Activated naive CD4-positive, alpha-beta T cell treated with anti-CD3 and anti-CD28 coated beads, Interleukin-2, amount 50 U/mL, for 24 hours (primary cell): ENCODE measurements at regions not wholly inside any gene's neighbourhood (a gene's known extent, or its start where the extent isn't known, plus 50 kb on each side); places are given as distances from the start of the nearest gene placed in this dataset.

Source experiments
- H3K27ac Mint-ChIP-seq: one replicate; pipeline ENCODE4 v1.8.0; 2021; ENCODE audit warnings: mild to moderate bottlenecking, mixed read lengths
- H3K27me3 Mint-ChIP-seq: one replicate; pipeline ENCODE4 v1.8.0; 2021; ENCODE audit warnings: mixed read lengths
- H3K36me3 Mint-ChIP-seq: one replicate; pipeline ENCODE4 v1.8.0; 2021; ENCODE audit warnings: mixed read lengths
- H3K4me1 Mint-ChIP-seq: one replicate; pipeline ENCODE4 v1.8.0; 2021; ENCODE audit warnings: mixed read lengths
- H3K4me3 Mint-ChIP-seq: one replicate; pipeline ENCODE4 v1.8.0; 2021; ENCODE audit warnings: mild to moderate bottlenecking, mixed read lengths
- H3K9me3 Mint-ChIP-seq: one replicate; pipeline ENCODE4 v1.8.0; 2021; ENCODE audit warnings: mixed read lengths

DNA sequence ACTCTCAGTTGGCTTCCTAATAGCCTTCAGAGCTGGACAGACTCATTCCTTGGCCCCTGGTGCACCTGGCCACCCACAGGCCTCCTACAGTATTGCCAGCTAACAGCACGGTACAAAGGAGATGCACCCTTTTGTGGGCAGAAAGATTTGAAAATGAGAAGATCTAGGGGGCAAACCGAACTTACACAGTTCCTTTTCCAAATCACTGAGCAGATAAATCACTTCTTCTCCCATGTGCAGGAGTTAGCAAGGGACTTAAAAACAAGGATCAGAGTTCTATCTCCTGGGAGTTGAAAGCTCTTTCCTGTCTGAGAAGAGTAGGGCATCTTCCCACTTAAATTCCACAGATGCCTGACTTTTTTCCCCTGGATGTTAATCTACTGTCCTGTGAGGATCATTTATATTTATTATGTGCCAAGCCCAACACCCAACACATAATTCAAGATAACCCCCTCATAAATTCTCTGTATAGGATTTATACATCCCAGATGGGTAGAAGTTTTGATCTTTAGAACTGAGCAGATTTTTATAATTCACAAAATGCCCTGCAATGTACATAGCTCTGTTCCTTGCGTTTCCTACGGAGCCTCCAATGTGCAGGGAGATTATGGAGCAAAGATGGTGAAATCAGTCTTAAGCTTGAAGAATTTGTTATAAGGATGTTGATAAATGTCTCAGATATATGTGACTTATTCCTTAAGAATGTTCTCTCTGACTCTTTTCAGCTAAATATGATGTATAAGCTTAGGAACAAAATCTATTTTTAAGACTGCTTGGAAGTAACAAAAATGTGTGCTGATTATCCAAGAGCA lies 207.2 kb upstream of the DAPK1 start:
- Mint-ChIP-seq H3K9me3 (no peaks in the 10 kb centered on the region), H3K36me3 (no peaks in the 10 kb centered on the region), H3K27ac (no peak overlapping the region), H3K27me3 (no peaks in the 10 kb centered on the region), H3K4me1 (no peaks in the 10 kb centered on the region), H3K4me3 (no peak overlapping the region)

- H3K9me3 Mint-ChIP-seq = no peaks in the 10 kb centered on the region
- H3K27me3 Mint-ChIP-seq = peaks cover 2% of the 10 kb centered on the region
- H3K27ac Mint-ChIP-seq = no peak overlapping the region
- no peak overlapping the region for H3K4me3 Mint-ChIP-seq
- H3K36me3 Mint-ChIP-seq = no peaks in the 10 kb centered on the region
- H3K4me1 Mint-ChIP-seq = no peaks in the 10 kb centered on the region
Observed at GRCh38 chr9:87292449-87293191, 205.0 kb upstream of the DAPK1 start.

- H3K4me1 Mint-ChIP-seq = no peaks in the 10 kb centered on the region
- no peak overlapping the region for H3K4me3 Mint-ChIP-seq
- H3K36me3 Mint-ChIP-seq = no peaks in the 10 kb centered on the region
- H3K27me3 Mint-ChIP-seq = peaks cover 2% of the 10 kb centered on the region
- no peak overlapping the region for H3K27ac Mint-ChIP-seq
- no peaks in the 10 kb centered on the region for H3K9me3 Mint-ChIP-seq
Observed at GRCh38 chr9:87294126-87294525, 203.5 kb upstream of the DAPK1 start.

GRCh38 chr9:87300915-87301314 lies 196.8 kb upstream of the DAPK1 start:
- no peak overlapping the region for H3K27ac Mint-ChIP-seq
- no peaks in the 10 kb centered on the region for H3K9me3 Mint-ChIP-seq
- H3K27me3 Mint-ChIP-seq = peaks cover 11% of the 10 kb centered on the region
- H3K4me3 Mint-ChIP-seq = no peak overlapping the region
- H3K4me1 Mint-ChIP-seq = no peaks in the 10 kb centered on the region
- no peaks in the 10 kb centered on the region for H3K36me3 Mint-ChIP-seq

GRCh38 chr9:87301371-87301770 lies 196.3 kb upstream of the DAPK1 start:
- Mint-ChIP-seq H3K9me3 (no peaks in the 10 kb centered on the region), H3K4me1 (no peaks in the 10 kb centered on the region), H3K36me3 (no peaks in the 10 kb centered on the region), H3K27ac (no peak overlapping the region), H3K4me3 (no peak overlapping the region), H3K27me3 (peaks cover 9% of the 10 kb centered on the region)

- Mint-ChIP-seq H3K27ac (no peak overlapping the region), H3K4me1 (no peaks in the 10 kb centered on the region), H3K9me3 (no peaks in the 10 kb centered on the region), H3K27me3 (peaks cover 8% of the 10 kb centered on the region), H3K4me3 (no peak overlapping the region), H3K36me3 (no peaks in the 10 kb centered on the region)
Observed at GRCh38 chr9:87305151-87305550, 192.5 kb upstream of the DAPK1 start.

GRCh38 chr9:87306006-87306405 lies 191.7 kb upstream of the DAPK1 start:
- Mint-ChIP-seq H3K4me1 (no peaks in the 10 kb centered on the region), H3K27me3 (peaks cover 8% of the 10 kb centered on the region), H3K36me3 (no peaks in the 10 kb centered on the region), H3K27ac (no peak overlapping the region), H3K4me3 (no peak overlapping the region), H3K9me3 (no peaks in the 10 kb centered on the region)

DNA sequence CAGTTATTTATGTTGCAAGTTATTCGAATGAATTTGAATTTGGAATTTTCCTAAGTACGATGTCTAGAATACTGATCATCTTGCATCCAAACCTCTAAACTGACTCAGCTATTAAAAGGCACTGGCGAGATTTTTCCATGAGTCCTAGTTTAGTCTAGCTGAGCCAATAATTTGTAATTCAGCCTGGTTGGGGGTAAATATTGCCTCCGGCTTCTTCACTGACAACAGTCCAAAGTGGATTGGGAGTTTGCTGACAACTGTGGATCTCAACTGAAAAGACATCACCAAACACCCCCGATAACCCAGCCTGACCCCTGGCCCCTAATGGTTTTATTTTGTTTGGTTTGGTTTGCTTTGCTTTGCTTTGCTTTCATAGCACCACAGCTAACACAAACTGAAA lies 189.8 kb upstream of the DAPK1 start:
- Mint-ChIP-seq H3K9me3 (no peaks in the 10 kb centered on the region), H3K4me1 (no peaks in the 10 kb centered on the region), H3K27me3 (peaks cover 12% of the 10 kb centered on the region), H3K27ac (no peak overlapping the region), H3K4me3 (no peak overlapping the region), H3K36me3 (no peaks in the 10 kb centered on the region)

DNA sequence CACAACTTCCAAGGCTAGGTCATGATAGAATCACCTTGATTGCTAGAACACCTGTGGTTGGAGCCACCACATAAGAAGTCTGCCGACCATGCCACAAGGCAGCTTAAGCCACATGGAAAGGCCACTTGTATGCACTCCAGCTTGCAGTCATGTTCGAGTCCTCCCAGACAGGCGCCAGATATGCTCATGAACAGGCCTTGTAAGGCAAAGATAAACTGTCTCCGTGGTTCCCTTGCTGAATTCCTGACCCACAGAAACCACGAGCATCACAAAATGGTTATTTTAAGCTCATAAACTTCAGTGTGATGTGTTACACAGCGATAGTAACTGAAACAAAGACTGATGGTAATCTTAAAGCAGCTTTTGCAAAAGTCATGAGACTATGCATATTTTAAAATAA lies 188.4 kb upstream of the DAPK1 start:
- H3K36me3 Mint-ChIP-seq = no peaks in the 10 kb centered on the region
- H3K4me3 Mint-ChIP-seq = no peak overlapping the region
- H3K27me3 Mint-ChIP-seq = peaks cover 6% of the 10 kb centered on the region
- no peak overlapping the region for H3K27ac Mint-ChIP-seq
- H3K4me1 Mint-ChIP-seq = no peaks in the 10 kb centered on the region
- H3K9me3 Mint-ChIP-seq = no peaks in the 10 kb centered on the region

DNA sequence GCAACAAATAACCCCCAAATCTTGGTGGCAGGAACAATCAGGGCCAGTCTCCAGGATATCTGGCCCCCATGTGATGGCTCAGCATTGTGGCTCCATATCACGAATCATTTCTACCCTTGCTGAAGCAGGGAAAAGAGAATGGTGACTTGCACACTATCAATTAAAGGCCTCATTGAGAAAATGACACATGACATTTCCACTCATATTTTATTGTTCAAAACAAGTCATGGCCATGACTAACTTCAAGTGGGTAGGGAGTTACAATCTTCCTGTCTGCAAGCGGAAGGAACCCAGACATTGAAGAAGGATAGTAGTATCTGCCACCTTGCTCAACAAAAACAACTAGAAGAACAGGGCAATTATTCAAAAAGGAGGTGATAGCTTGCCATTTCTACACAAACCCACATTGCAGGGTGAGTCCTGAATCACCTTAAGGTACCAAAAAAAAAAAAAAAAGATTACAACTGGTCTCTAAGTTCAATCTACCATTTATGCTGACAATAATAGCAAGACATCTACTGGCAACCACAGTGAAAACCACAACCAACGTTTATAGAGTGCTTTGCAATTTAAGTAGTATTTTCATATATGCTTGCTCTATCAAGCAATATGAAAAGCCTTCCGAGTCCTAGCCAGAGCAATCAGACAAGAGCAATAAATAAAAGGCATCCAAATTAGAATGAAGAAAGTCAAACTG lies 186.7 kb upstream of the DAPK1 start:
- H3K4me3 Mint-ChIP-seq = no peak overlapping the region
- H3K27ac Mint-ChIP-seq = no peak overlapping the region
- H3K27me3 Mint-ChIP-seq = peaks cover 6% of the 10 kb centered on the region
- no peaks in the 10 kb centered on the region for H3K36me3 Mint-ChIP-seq
- H3K4me1 Mint-ChIP-seq = no peaks in the 10 kb centered on the region
- H3K9me3 Mint-ChIP-seq = no peaks in the 10 kb centered on the region

GRCh38 chr9:87319656-87320055 lies 178.0 kb upstream of the DAPK1 start:
- H3K27me3 Mint-ChIP-seq = peaks cover 6% of the 10 kb centered on the region
- no peaks in the 10 kb centered on the region for H3K4me1 Mint-ChIP-seq
- H3K4me3 Mint-ChIP-seq = no peak overlapping the region
- no peaks in the 10 kb centered on the region for H3K9me3 Mint-ChIP-seq
- H3K27ac Mint-ChIP-seq = no peak overlapping the region
- H3K36me3 Mint-ChIP-seq = no peaks in the 10 kb centered on the region

DNA sequence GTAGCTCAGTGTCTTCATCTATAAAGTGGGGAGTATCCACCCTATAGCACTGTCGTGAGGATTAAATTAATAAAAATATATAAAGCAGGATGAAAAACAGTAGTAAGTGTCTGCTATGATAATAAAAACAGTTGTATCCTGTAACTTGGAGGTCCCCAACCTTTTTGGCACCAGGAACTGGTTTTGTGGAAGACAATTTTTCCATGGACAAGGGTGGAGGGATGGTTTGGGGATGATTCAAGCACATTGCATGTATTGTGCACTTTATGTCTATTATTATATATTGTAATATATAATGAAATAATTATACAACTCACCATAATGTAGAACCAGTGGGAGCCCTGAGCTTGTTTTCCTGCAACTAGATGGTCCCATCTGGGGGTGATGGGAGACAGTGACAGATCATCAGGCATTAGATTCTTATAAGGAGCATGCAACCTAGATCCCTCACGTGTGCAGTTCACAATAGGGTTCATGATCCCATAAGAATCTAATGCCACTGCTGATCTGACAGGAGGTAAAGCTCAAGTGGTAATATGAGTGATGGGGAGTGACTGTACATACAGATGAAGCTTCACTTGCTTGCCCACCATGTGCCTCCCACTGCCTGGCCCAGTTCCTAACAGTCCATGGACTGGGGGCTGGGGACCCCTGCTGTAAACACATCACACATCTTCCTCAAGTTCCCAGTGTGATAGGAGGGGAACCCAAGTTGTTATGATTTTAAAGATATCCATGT lies 177.4 kb upstream of the DAPK1 start:
- Mint-ChIP-seq H3K4me3 (no peak overlapping the region), H3K9me3 (no peaks in the 10 kb centered on the region), H3K27me3 (peaks cover 6% of the 10 kb centered on the region), H3K27ac (no peak overlapping the region), H3K4me1 (no peaks in the 10 kb centered on the region), H3K36me3 (no peaks in the 10 kb centered on the region)

DNA sequence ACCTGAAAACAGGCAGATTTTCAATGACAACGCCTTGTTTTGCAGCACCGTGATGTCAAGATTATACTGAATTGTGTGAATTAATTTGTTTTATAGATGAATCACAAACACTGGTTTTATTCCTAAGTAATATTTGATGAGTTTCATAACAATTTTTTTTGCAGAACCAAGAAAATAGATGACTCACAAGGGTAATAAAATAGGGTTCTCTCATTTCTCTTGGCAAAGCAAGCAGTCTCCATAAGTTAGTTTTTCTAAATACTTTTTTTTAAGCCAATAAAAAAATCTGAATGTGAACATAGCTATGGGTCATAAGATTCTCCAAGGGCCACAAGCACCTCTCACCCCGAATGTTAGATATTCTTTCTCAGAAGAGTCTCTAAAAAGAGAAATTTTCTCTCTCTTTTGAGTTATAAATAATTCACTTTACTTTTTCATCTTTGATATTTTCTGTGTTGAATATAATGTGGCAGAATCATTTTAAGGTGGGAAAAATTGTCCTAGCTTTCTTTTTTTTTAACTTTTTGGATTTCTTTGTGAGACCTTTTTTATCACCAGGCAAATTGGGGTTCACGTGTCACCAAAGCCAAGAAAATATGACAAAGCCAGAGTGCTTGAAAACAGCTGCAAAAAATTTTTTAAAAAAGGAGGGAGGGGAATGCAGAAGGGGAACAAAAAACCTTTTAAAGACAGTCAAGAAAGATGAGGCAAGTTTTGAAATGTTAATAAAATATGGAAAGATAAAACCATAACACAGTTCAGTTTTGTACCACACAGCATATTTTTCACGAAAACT lies 174.6 kb upstream of the DAPK1 start:
- Mint-ChIP-seq H3K4me3 (no peak overlapping the region), H3K36me3 (no peaks in the 10 kb centered on the region), H3K9me3 (no peaks in the 10 kb centered on the region), H3K27me3 (peaks cover 10% of the 10 kb centered on the region), H3K4me1 (no peaks in the 10 kb centered on the region), H3K27ac (no peak overlapping the region)

DNA sequence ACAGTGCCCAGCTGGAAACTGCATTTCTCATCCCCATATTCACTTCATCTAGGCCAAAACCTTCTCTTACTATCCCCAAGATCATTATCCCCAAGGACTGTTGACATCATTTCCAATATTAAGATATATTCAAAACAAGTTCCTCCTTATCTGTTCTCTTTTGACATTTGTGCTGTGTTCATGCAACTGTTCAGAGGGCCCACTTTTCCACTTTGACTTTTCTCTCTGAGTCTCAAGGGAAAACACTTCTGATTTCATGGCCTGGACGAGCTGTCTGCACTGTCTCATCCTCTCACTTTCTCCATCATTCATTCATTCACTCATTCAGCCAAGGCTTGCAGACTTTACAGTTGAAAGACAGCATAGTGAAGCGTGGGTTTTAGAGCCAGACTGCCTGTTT lies 173.7 kb upstream of the DAPK1 start:
- H3K4me1 Mint-ChIP-seq = no peaks in the 10 kb centered on the region

More for the DNA sequence above, 173.7 kb upstream of the DAPK1 start:
- no peaks in the 10 kb centered on the region for H3K9me3 Mint-ChIP-seq
- no peaks in the 10 kb centered on the region for H3K36me3 Mint-ChIP-seq
- H3K27ac Mint-ChIP-seq = no peak overlapping the region
- no peak overlapping the region for H3K4me3 Mint-ChIP-seq
- H3K27me3 Mint-ChIP-seq = peaks cover 10% of the 10 kb centered on the region
